IMR-90 (cell line): ENCODE measurements at regions not wholly inside any gene's neighbourhood (a gene's known extent, or its start where the extent isn't known, plus 50 kb on each side); places are given as distances from the start of the nearest gene placed in this dataset.

Source experiments
- ATAC-seq: fragments of 200-7000 bp; cut with Tn5 transposase; 2 replicates; pipeline ENCODE4 v1.9.1; 2020; ENCODE audit warnings: low read depth, mild to moderate bottlenecking, moderate library complexity
- BruUV-seq: library from RNA; stranded (reverse); fragments of 400-500 nt; replicated peaks from 2 replicates; lab custom pipeline; 2021; lab: Mats Ljungman, UMichigan
- CTCF ChIA-PET: fragments of 300-600 bp; formaldehyde crosslinking; extraction: SDS; loops from one replicate; lab custom pipeline; 2021; ENCODE audit warnings: antibody characterized with exemption; lab: Yijun Ruan, JAX
- POLR2A ChIA-PET: fragments of 300-600 bp; sonication (Branson Sonifier 250); formaldehyde crosslinking; loops from one replicate; lab custom pipeline; 2022; ENCODE audit warnings: antibody characterized with exemption; ENCODE audit not compliant: unreplicated experiment; lab: Charles Lee
- DNase-seq: peaks from one replicate; pipeline ENCODE4 v3.0.0; 2013
- H2AFZ ChIP-seq: replicated peaks from 2 replicates; pipeline ENCODE3; 2013; ENCODE audit warnings: low read length, mild to moderate bottlenecking; ENCODE audit not compliant: poor library complexity
- H2AK5ac ChIP-seq: 2 replicates; pipeline ENCODE4 v1.6.1; 2013; ENCODE audit warnings: low read depth, low read length, inconsistent platforms
- H2AK9ac ChIP-seq: replicated peaks from 2 replicates; pipeline ENCODE3; 2013; ENCODE audit warnings: mild to moderate bottlenecking, low read depth, low read length, moderate library complexity; ENCODE audit not compliant: poor library complexity
- H2BK120ac ChIP-seq: 2 replicates; pipeline ENCODE4 v1.6.1; 2013; ENCODE audit warnings: low read depth, low read length, inconsistent platforms
- H2BK15ac ChIP-seq: 3 replicates; pipeline ENCODE4 v1.6.1; 2013; ENCODE audit warnings: low read depth, low read length, inconsistent platforms
- H2BK20ac ChIP-seq: 2 replicates; pipeline ENCODE4 v1.6.1; 2013; ENCODE audit warnings: low read depth, mild to moderate bottlenecking, inconsistent platforms, low read length, moderate library complexity
- H2BK5ac ChIP-seq: 2 replicates; pipeline ENCODE4 v1.6.1; 2013; ENCODE audit warnings: mild to moderate bottlenecking, low read depth, low read length, inconsistent platforms; ENCODE audit not compliant: poor library complexity, severe bottlenecking
- H3K14ac ChIP-seq: replicated peaks from 2 replicates; pipeline ENCODE4 v1.6.1; 2013; ENCODE audit warnings: low read depth, low read length, inconsistent platforms
- H3K18ac ChIP-seq: 2 replicates; pipeline ENCODE4 v1.6.1; 2013; ENCODE audit warnings: low read depth, low read length, control low read depth
- H3K23ac ChIP-seq: 2 replicates; pipeline ENCODE4 v1.6.1; 2013; ENCODE audit warnings: low read depth, low read length, inconsistent platforms
- H3K27ac ChIP-seq: 2 replicates; pipeline ENCODE4 v1.5.1; 2013; ENCODE audit warnings: mild to moderate bottlenecking, control low read depth, low read length; ENCODE audit not compliant: insufficient read depth
- H3K27me3 ChIP-seq: 2 replicates; pipeline ENCODE4 v1.6.1; 2013; ENCODE audit warnings: low read length; ENCODE audit not compliant: control insufficient read depth, insufficient read depth
- H3K36me3 ChIP-seq: 2 replicates; pipeline ENCODE4 v1.6.1; 2013; ENCODE audit warnings: low read length, mixed read lengths; ENCODE audit not compliant: control insufficient read depth, insufficient read depth
- H3K4ac ChIP-seq: 2 replicates; pipeline ENCODE4 v1.6.1; 2013; ENCODE audit warnings: low read depth, low read length, inconsistent platforms
- H3K4me1 ChIP-seq: 2 replicates; pipeline ENCODE4 v1.6.1; 2013; ENCODE audit warnings: low read length, mixed read lengths; ENCODE audit not compliant: control insufficient read depth, insufficient read depth
- H3K4me2 ChIP-seq: 2 replicates; pipeline ENCODE4 v1.6.1; 2013; ENCODE audit warnings: low read depth, mild to moderate bottlenecking, control low read depth, low read length, moderate library complexity
- H3K4me3 ChIP-seq: 2 replicates; pipeline ENCODE4 v1.5.1; 2013; ENCODE audit warnings: low read depth, mild to moderate bottlenecking, control low read depth, low read length, moderate library complexity; ENCODE audit not compliant: insufficient read depth
- H3K56ac ChIP-seq: 2 replicates; pipeline ENCODE4 v1.6.1; 2013; ENCODE audit warnings: low read length, inconsistent platforms; ENCODE audit not compliant: insufficient read depth; ENCODE audit errors: extremely low read depth
- H3K79me1 ChIP-seq, 2 experiments: 2 replicates each; pipeline ENCODE4 v1.6.1; 2013; ENCODE audit warnings: low read length in 2 of 2, inconsistent platforms in 1 of 2, low read depth in 1 of 2
- H3K9ac ChIP-seq: 2 replicates; pipeline ENCODE4 v1.6.1; 2013; ENCODE audit warnings: low read depth, low read length, control low read depth
- H3K9me1 ChIP-seq: 2 replicates; pipeline ENCODE4 v1.6.1; 2013; ENCODE audit warnings: low read length, inconsistent platforms; ENCODE audit not compliant: insufficient read depth
- H3K9me3 ChIP-seq: 2 replicates; pipeline ENCODE4 v1.6.1; 2013; ENCODE audit warnings: low read length; ENCODE audit not compliant: control insufficient read depth, insufficient read depth
- H4K20me1 ChIP-seq: 2 replicates; pipeline ENCODE4 v1.6.1; 2013; ENCODE audit warnings: low read length, inconsistent platforms; ENCODE audit not compliant: insufficient read depth
- H4K5ac ChIP-seq: 2 replicates; pipeline ENCODE4 v1.6.1; 2013; ENCODE audit warnings: mild to moderate bottlenecking, low read depth, low read length, control low read depth
- H4K8ac ChIP-seq, 2 experiments: 2 replicates each; pipeline ENCODE4 v1.6.1; 2013; ENCODE audit warnings: low read depth in 2 of 2, low read length in 2 of 2, control low read depth in 1 of 2, inconsistent platforms in 1 of 2
- H4K91ac ChIP-seq: 2 replicates; pipeline ENCODE4 v1.6.1; 2013; ENCODE audit warnings: low read depth, low read length, inconsistent platforms; ENCODE audit not compliant: insufficient read depth
- FOS ChIP-seq: fragments of 150-350 bp; IDR thresholded peaks from 2 replicates; pipeline ENCODE4 v1.6.1; 2016; ENCODE audit warnings: low read depth, low read length
- MXI1 ChIP-seq: IDR thresholded peaks from 2 replicates; pipeline ENCODE4 v1.6.1; 2012; ENCODE audit warnings: low read depth, mild to moderate bottlenecking, low read length, moderate library complexity, borderline replicate concordance
- RCOR1 ChIP-seq: IDR thresholded peaks from 2 replicates; pipeline ENCODE4 v1.6.1; 2012; ENCODE audit warnings: mild to moderate bottlenecking, low read length, improper control_type of control experiment; ENCODE audit not compliant: insufficient replicate concordance
- RFX5 ChIP-seq: IDR thresholded peaks from 2 replicates; pipeline ENCODE4 v1.8.0; 2012; ENCODE audit warnings: low read depth, mild to moderate bottlenecking, low read length, moderate library complexity
- WGBS, 2 experiments: methylation state at CpG; one replicate each; pipeline versions ENCODE4 v1.1.5 to v1.1.7; 2013; ENCODE audit warnings: missing lambda C conversion rate in 2 of 2; ENCODE audit not compliant: insufficient read length in 1 of 2; ENCODE audit errors: extremely low coverage in 2 of 2; 5-methylcytosine and 5-hydroxymethylcytosine counted together
- dilution Hi-C: fragments of 300-500 bp; cut with HindIII; formaldehyde crosslinking; loops from one replicate; pipeline ENCODE4 v1.14.3; 2018; ENCODE audit warnings: low sequenced_read_pairs; ENCODE audit not compliant: unreplicated experiment
- in situ Hi-C: fragments of 300-500 bp; cut with MboI; formaldehyde crosslinking; loops from 3 replicates; pipeline ENCODE4 v1.14.3; 2019; ENCODE audit warnings: low sequenced_read_pairs, inconsistent platforms, mixed read lengths
- intact Hi-C: fragments of 100-400 bp; cut with micrococcal nuclease; formaldehyde crosslinking; loops from 2 replicates; pipeline ENCODE4 v1.10.0; 2022
- TF ChIP-seq, protein P1 (sequence below): fragments of 150-350 bp; IDR thresholded peaks from 2 replicates; pipeline ENCODE4 v1.6.1; 2017; ENCODE audit warnings: mild to moderate bottlenecking, antibody characterized with exemption, low read length, low read depth

DNA sequence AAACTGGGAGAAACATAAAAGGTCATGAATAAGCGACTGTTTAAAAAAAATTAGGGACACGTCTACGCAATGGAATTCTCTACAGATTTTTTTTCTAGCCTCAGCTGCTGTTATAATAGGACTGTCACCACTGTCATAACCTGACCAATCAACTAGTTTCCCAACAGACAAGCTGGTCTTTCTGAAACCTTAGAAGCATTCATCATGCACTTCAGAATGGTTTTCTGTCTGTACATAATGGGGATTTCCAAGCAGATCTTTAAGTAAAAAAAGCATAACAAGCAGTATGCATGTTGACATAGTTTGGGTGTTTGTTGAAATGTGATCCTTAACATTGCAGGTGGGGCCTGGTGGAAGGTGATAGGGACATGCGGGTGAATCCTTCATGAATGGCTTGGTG is 58.3 kb upstream of the SEMA6A start:
- no peak overlapping the region for H4K8ac ChIP-seq
- H3K4me1 ChIP-seq = no peaks in the 10 kb centered on the region
- no TSS peak for BruUV-seq
- H3K79me1 ChIP-seq = no peaks in the 10 kb centered on the region
- H3K27me3 ChIP-seq = no peaks in the 10 kb centered on the region
- no peak overlapping the region for H3K9ac ChIP-seq
- dilution Hi-C loops = no loop called here
- no peaks in the 10 kb centered on the region for H3K36me3 ChIP-seq
- H3K4me2 ChIP-seq = no peak overlapping the region
- H2BK5ac ChIP-seq = no peak overlapping the region
- ChIA-PET POLR2A (no interaction called here), CTCF (no interaction called here)
- H4K5ac ChIP-seq = no peak overlapping the region
- no peak overlapping the region for H2BK15ac ChIP-seq
- no peak overlapping the region for H2BK20ac ChIP-seq
- in situ Hi-C loops = no loop called here
- H2AK5ac ChIP-seq = no peak overlapping the region
- no peak overlapping the region for H3K4ac ChIP-seq
- H2AFZ ChIP-seq = no peak overlapping the region
- H4K91ac ChIP-seq = no peak overlapping the region
- WGBS, 2 experiments = no CpG with 5 or more reads among the region's 4 CpGs
- H2BK120ac ChIP-seq = no peak overlapping the region
- no peak overlapping the region for H3K23ac ChIP-seq
- H3K4me3 ChIP-seq = no peak overlapping the region
- H3K27ac ChIP-seq = no peak overlapping the region
- no peak for ATAC-seq
- peaks cover 6% of the 10 kb centered on the region; the same call in 1 of the 2 replicates for H3K9me3 ChIP-seq
- TF ChIP-seq RFX5 (no peak), RCOR1 (no peak), MXI1 (no peak), FOS (no peak)
- TF ChIP-seq, protein P1, sequence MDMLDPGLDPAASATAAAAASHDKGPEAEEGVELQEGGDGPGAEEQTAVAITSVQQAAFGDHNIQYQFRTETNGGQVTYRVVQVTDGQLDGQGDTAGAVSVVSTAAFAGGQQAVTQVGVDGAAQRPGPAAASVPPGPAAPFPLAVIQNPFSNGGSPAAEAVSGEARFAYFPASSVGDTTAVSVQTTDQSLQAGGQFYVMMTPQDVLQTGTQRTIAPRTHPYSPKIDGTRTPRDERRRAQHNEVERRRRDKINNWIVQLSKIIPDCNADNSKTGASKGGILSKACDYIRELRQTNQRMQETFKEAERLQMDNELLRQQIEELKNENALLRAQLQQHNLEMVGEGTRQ = no peak
- no peak overlapping the region for H2AK9ac ChIP-seq
- H3K56ac ChIP-seq = no peak overlapping the region
- H3K14ac ChIP-seq = no peak overlapping the region
- H4K20me1 ChIP-seq = no peaks in the 10 kb centered on the region
- intact Hi-C loops = no loop called here
- no peak overlapping the region for H3K18ac ChIP-seq
- no peak for DNase-seq
- H3K9me1 ChIP-seq = no peaks in the 10 kb centered on the region
